SJCRH30 (cell line): ENCODE measurements at regions not wholly inside any gene's neighbourhood (a gene's known extent, or its start where the extent isn't known, plus 50 kb on each side); places are given as distances from the start of the nearest gene placed in this dataset.
"Not testable (repeated sequence)": the region's sequence is repeated elsewhere in the genome, so short reads cannot be mapped to it uniquely, and the experiment has no call there.

ENCODE experiments used
- DNase-seq, 2 experiments: peaks; one replicate each; pipeline ENCODE4 v3.0.0-alpha.2; 2015 to 2020
- H3K27ac ChIP-seq: fragments of 250-450 bp; sonication (Bioruptor Pico); 2 replicates; pipeline ENCODE4 v1.5.1; 2020; ENCODE audit warnings: mild to moderate bottlenecking, moderate library complexity
- H3K27me3 ChIP-seq: fragments of 250-450 bp; sonication (Bioruptor Pico); 2 replicates; pipeline ENCODE4 v1.5.1; 2020; ENCODE audit warnings: mild to moderate bottlenecking, moderate library complexity
- H3K36me3 ChIP-seq: fragments of 250-450 bp; sonication (Bioruptor Pico); 2 replicates; pipeline ENCODE4 v1.5.1; 2020; ENCODE audit warnings: mild to moderate bottlenecking, moderate library complexity
- H3K4me1 ChIP-seq: fragments of 250-450 bp; sonication (Bioruptor Pico); 2 replicates; pipeline ENCODE4 v1.5.1; 2020; ENCODE audit warnings: mild to moderate bottlenecking, moderate library complexity
- H3K4me3 ChIP-seq: fragments of 250-450 bp; sonication (Bioruptor Pico); 2 replicates; pipeline ENCODE4 v1.5.1; 2020; ENCODE audit warnings: mild to moderate bottlenecking, moderate library complexity
- H3K9me3 ChIP-seq: fragments of 250-450 bp; sonication (Bioruptor Pico); replicated peaks from 2 replicates; pipeline ENCODE4 v1.5.1; 2020; ENCODE audit warnings: mild to moderate bottlenecking, moderate library complexity

- Histone ChIP-seq H3K27me3 (no peaks in the 10 kb centered on the region), H3K4me3 (no peak overlapping the region), H3K36me3 (no peaks in the 10 kb centered on the region), H3K9me3 (no peaks in the 10 kb centered on the region), H3K27ac (no peak overlapping the region), H3K4me1 (no peaks in the 10 kb centered on the region)
- no peak for DNase-seq
These were observed 610.0 kb upstream of the LRRN3 start for GRCh38 chr7:110480964-110481363.

- no peaks in the 10 kb centered on the region for H3K4me1 ChIP-seq
- no peak for DNase-seq
- H3K36me3 ChIP-seq, result no peaks in the 10 kb centered on the region
- H3K4me3 ChIP-seq, result no peak overlapping the region
- H3K9me3 ChIP-seq, result no peaks in the 10 kb centered on the region
- H3K27me3 ChIP-seq, result no peaks in the 10 kb centered on the region
- H3K27ac ChIP-seq, result no peak overlapping the region
These were observed 607.4 kb upstream of the LRRN3 start for GRCh38 chr7:110483553-110483952.

GRCh38 chr7:110484356-110484755, 606.6 kb upstream of the LRRN3 start:
- DNase-seq, result no peak
- Histone ChIP-seq H3K27me3 (no peaks in the 10 kb centered on the region), H3K9me3 (no peaks in the 10 kb centered on the region), H3K4me1 (no peaks in the 10 kb centered on the region), H3K4me3 (no peak overlapping the region), H3K27ac (no peak overlapping the region), H3K36me3 (no peaks in the 10 kb centered on the region)

GRCh38 chr7:110486549-110486948, 604.4 kb upstream of the LRRN3 start:
- Histone ChIP-seq H3K4me1 (no peaks in the 10 kb centered on the region), H3K27ac (no peak overlapping the region), H3K27me3 (no peaks in the 10 kb centered on the region), H3K36me3 (no peaks in the 10 kb centered on the region), H3K4me3 (no peak overlapping the region), H3K9me3 (no peaks in the 10 kb centered on the region)
- DNase-seq, result no peak

GRCh38 chr7:110502888-110503465, 588.0 kb upstream of the LRRN3 start:
- H3K9me3 ChIP-seq, result no peaks in the 10 kb centered on the region
- H3K27me3 ChIP-seq, result no peaks in the 10 kb centered on the region
- H3K4me3 ChIP-seq, result no peak overlapping the region
- no peaks in the 10 kb centered on the region for H3K36me3 ChIP-seq
- DNase-seq, result peak in 1 of 2 experiments; percentile 9
- H3K4me1 ChIP-seq, result no peaks in the 10 kb centered on the region
- no peak overlapping the region for H3K27ac ChIP-seq

- H3K27me3 ChIP-seq, result no peaks in the 10 kb centered on the region
- no peak overlapping the region for H3K4me3 ChIP-seq
- DNase-seq, result no peak
- no peaks in the 10 kb centered on the region for H3K9me3 ChIP-seq
- H3K27ac ChIP-seq, result no peak overlapping the region
- H3K4me1 ChIP-seq, result no peaks in the 10 kb centered on the region
- no peaks in the 10 kb centered on the region for H3K36me3 ChIP-seq
These were observed 583.6 kb upstream of the LRRN3 start for GRCh38 chr7:110507369-110507768.

- no peak overlapping the region for H3K27ac ChIP-seq
- DNase-seq, result no peak
- H3K4me1 ChIP-seq, result no peaks in the 10 kb centered on the region
- no peak overlapping the region for H3K4me3 ChIP-seq
- H3K9me3 ChIP-seq, result no peaks in the 10 kb centered on the region
- no peaks in the 10 kb centered on the region for H3K36me3 ChIP-seq
- H3K27me3 ChIP-seq, result no peaks in the 10 kb centered on the region
These were observed 583.1 kb upstream of the LRRN3 start for GRCh38 chr7:110507832-110508231.

GRCh38 chr7:110514975-110515551, 575.9 kb upstream of the LRRN3 start:
- not testable (repeated sequence) for H3K4me3 ChIP-seq, H3K9me3 ChIP-seq, H3K27me3 ChIP-seq, H3K36me3 ChIP-seq, H3K27ac ChIP-seq, H3K4me1 ChIP-seq, DNase-seq

- Histone ChIP-seq H3K27ac (no peak overlapping the region), H3K27me3 (no peaks in the 10 kb centered on the region), H3K4me3 (no peak overlapping the region), H3K36me3 (no peaks in the 10 kb centered on the region), H3K4me1 (peaks cover 18% of the 10 kb centered on the region), H3K9me3 (no peaks in the 10 kb centered on the region)
- no peak for DNase-seq
These were observed 571.1 kb upstream of the LRRN3 start for GRCh38 chr7:110519851-110520250.

- peaks cover 18% of the 10 kb centered on the region for H3K4me1 ChIP-seq
- no peak overlapping the region for H3K4me3 ChIP-seq
- H3K36me3 ChIP-seq, result no peaks in the 10 kb centered on the region
- no peaks in the 10 kb centered on the region for H3K9me3 ChIP-seq
- H3K27me3 ChIP-seq, result no peaks in the 10 kb centered on the region
- peak in 1 of 2 experiments; percentile 24 for DNase-seq
- H3K27ac ChIP-seq, result no peak overlapping the region
These were observed 569.5 kb upstream of the LRRN3 start for GRCh38 chr7:110521357-110521911.

- Histone ChIP-seq H3K27me3 (no peaks in the 10 kb centered on the region), H3K27ac (peak overlapping the region; percentile 46), H3K9me3 (no peaks in the 10 kb centered on the region), H3K36me3 (no peaks in the 10 kb centered on the region), H3K4me3 (no peak overlapping the region), H3K4me1 (peaks cover 18% of the 10 kb centered on the region)
- peak; percentile 16 to 70 for DNase-seq
These were observed 568.7 kb upstream of the LRRN3 start for GRCh38 chr7:110522061-110522760.

GRCh38 chr7:110522761-110523200, 568.1 kb upstream of the LRRN3 start:
- no peaks in the 10 kb centered on the region for H3K9me3 ChIP-seq
- H3K27ac ChIP-seq, result peak overlapping the region; percentile 46
- no peak overlapping the region for H3K4me3 ChIP-seq
- DNase-seq, result peak; percentile 25 to 43
- H3K4me1 ChIP-seq, result peaks cover 18% of the 10 kb centered on the region
- no peaks in the 10 kb centered on the region for H3K27me3 ChIP-seq
- no peaks in the 10 kb centered on the region for H3K36me3 ChIP-seq

- H3K4me3 ChIP-seq, result no peak overlapping the region
- no peaks in the 10 kb centered on the region for H3K4me1 ChIP-seq
- no peak for DNase-seq
- no peaks in the 10 kb centered on the region for H3K9me3 ChIP-seq
- no peaks in the 10 kb centered on the region for H3K27me3 ChIP-seq
- no peaks in the 10 kb centered on the region for H3K36me3 ChIP-seq
- no peak overlapping the region for H3K27ac ChIP-seq
These were observed 561.8 kb upstream of the LRRN3 start for GRCh38 chr7:110529175-110529574.

GRCh38 chr7:110531186-110531585, 559.7 kb upstream of the LRRN3 start:
- Histone ChIP-seq H3K27ac (no peak overlapping the region), H3K4me1 (no peaks in the 10 kb centered on the region), H3K27me3 (no peaks in the 10 kb centered on the region), H3K9me3 (no peaks in the 10 kb centered on the region), H3K36me3 (no peaks in the 10 kb centered on the region), H3K4me3 (no peak overlapping the region)
- DNase-seq, result no peak

- Histone ChIP-seq H3K9me3 (no peaks in the 10 kb centered on the region), H3K4me3 (no peak overlapping the region), H3K36me3 (no peaks in the 10 kb centered on the region), H3K27me3 (no peaks in the 10 kb centered on the region), H3K27ac (no peak overlapping the region), H3K4me1 (no peaks in the 10 kb centered on the region)
- DNase-seq, result peak; percentile 34 to 57
These were observed 556.5 kb upstream of the LRRN3 start for GRCh38 chr7:110534241-110534931.
